CD14-positive monocyte (primary cell): ENCODE measurements at regions not wholly inside any gene's neighbourhood (a gene's known extent, or its start where the extent isn't known, plus 50 kb on each side); places are given as distances from the start of the nearest gene placed in this dataset.

ENCODE experiments used
- DNase-seq, 3 donors: peaks; one replicate each; pipeline ENCODE4 v3.0.0-alpha.2; 2011 to 2022
- H2AFZ ChIP-seq: 2 replicates; pipeline ENCODE4 v1.6.0; 2012; ENCODE audit warnings: mild to moderate bottlenecking, low read depth, low read length, inconsistent platforms; ENCODE audit not compliant: insufficient read depth, poor library complexity, severe bottlenecking
- H3K27ac ChIP-seq, 2 donors: 1 replicate in 1 of 2; 2 replicates in 1 of 2; pipeline ENCODE4 v1.5.1; 2012 to 2013; ENCODE audit warnings: low read length in 2 of 2, control low read depth in 1 of 2, inconsistent platforms in 1 of 2, low read depth in 1 of 2, mild to moderate bottlenecking in 1 of 2
- H3K27me3 ChIP-seq, 2 donors: one replicate each; pipeline versions ENCODE4 v1.6.0 to v1.6.1; 2011 to 2013; ENCODE audit warnings: low read length in 2 of 2; ENCODE audit not compliant: control insufficient read depth in 2 of 2, insufficient read depth in 2 of 2
- H3K36me3 ChIP-seq, 2 donors: replicated peaks in 1 of 2; 1 replicate in 1 of 2; 2 replicates in 1 of 2; pipeline versions ENCODE4 v1.5.1 to v1.6.1; 2012 to 2013; ENCODE audit warnings: low read length in 2 of 2, control low read depth in 1 of 2, inconsistent platforms in 1 of 2, mild to moderate bottlenecking in 1 of 2; ENCODE audit not compliant: insufficient read depth in 2 of 2, control insufficient read depth in 1 of 2
- H3K4me1 ChIP-seq, 2 donors: 1 replicate in 1 of 2; 2 replicates in 1 of 2; pipeline versions ENCODE4 v1.5.1 to v1.6.1; 2012 to 2013; ENCODE audit warnings: low read length in 2 of 2, control low read depth in 1 of 2, inconsistent platforms in 1 of 2, mild to moderate bottlenecking in 1 of 2, moderate library complexity in 1 of 2; ENCODE audit not compliant: insufficient read depth in 2 of 2, control insufficient read depth in 1 of 2
- H3K4me2 ChIP-seq: replicated peaks from 2 replicates; pipeline ENCODE3; 2012; ENCODE audit warnings: low read length, moderate library complexity, mild to moderate bottlenecking; ENCODE audit not compliant: poor library complexity, severe bottlenecking; ENCODE audit errors: extremely low read depth
- H3K4me3 ChIP-seq, 3 experiments: fragments of 200-600 bp in 1 of 3; sonication (generic) in 1 of 3; replicated peaks in 1 of 3; 1 replicate in 2 of 3; 2 replicates in 1 of 3; pipeline ENCODE4 v1.5.1; 2011 to 2013; ENCODE audit warnings: low read length in 3 of 3, mild to moderate bottlenecking in 3 of 3, control low read depth in 2 of 3, low read depth in 2 of 3, inconsistent platforms in 1 of 3, moderate library complexity in 1 of 3
- H3K79me2 ChIP-seq: 2 replicates; pipeline ENCODE4 v1.6.0; 2012; ENCODE audit warnings: mild to moderate bottlenecking, control low read depth, inconsistent platforms, low read length, moderate library complexity; ENCODE audit not compliant: insufficient read depth
- H3K9ac ChIP-seq: 2 replicates; pipeline ENCODE4 v1.6.0; 2017; ENCODE audit warnings: low read length, mild to moderate bottlenecking; ENCODE audit not compliant: insufficient read depth, poor library complexity, severe bottlenecking
- H3K9me3 ChIP-seq, 2 donors: replicated peaks in 1 of 2; 1 replicate in 1 of 2; 2 replicates in 1 of 2; pipeline versions ENCODE4 v1.5.1 to v1.6.1; 2012 to 2013; ENCODE audit warnings: low read length in 2 of 2, control low read depth in 1 of 2; ENCODE audit not compliant: control insufficient read depth in 1 of 2, insufficient read depth in 1 of 2
- H4K20me1 ChIP-seq: 2 replicates; pipeline ENCODE4 v1.6.0; 2012; ENCODE audit warnings: mild to moderate bottlenecking, low read length, control low read depth, moderate library complexity; ENCODE audit not compliant: insufficient read depth
- H3K27ac Mint-ChIP-seq, 7 donors: one replicate each; pipeline ENCODE4 v1.8.0; 2020; ENCODE audit warnings: mild to moderate bottlenecking in 7 of 7, mixed read lengths in 7 of 7, moderate library complexity in 6 of 7, inconsistent platforms in 2 of 7
- H3K27me3 Mint-ChIP-seq, 3 donors: one replicate each; pipeline ENCODE4 v1.8.0; 2021 to 2022; ENCODE audit warnings: low read depth in 3 of 3, mild to moderate bottlenecking in 3 of 3, mixed read lengths in 3 of 3, moderate library complexity in 3 of 3, inconsistent platforms in 1 of 3
- H3K36me3 Mint-ChIP-seq, 2 donors: one replicate each; pipeline ENCODE4 v1.8.0; 2020; ENCODE audit warnings: mixed read lengths in 2 of 2, inconsistent platforms in 1 of 2, mild to moderate bottlenecking in 1 of 2
- H3K4me1 Mint-ChIP-seq: one replicate; pipeline ENCODE4 v1.8.0; 2020; ENCODE audit warnings: mild to moderate bottlenecking, mixed read lengths
- H3K4me3 Mint-ChIP-seq, 2 donors: one replicate each; pipeline ENCODE4 v1.8.0; 2020; ENCODE audit warnings: mild to moderate bottlenecking in 2 of 2, mixed read lengths in 2 of 2, moderate library complexity in 1 of 2
- H3K9me3 Mint-ChIP-seq, 7 donors: one replicate each; pipeline ENCODE4 v1.8.0; 2020 to 2022; ENCODE audit warnings: mixed read lengths in 7 of 7, mild to moderate bottlenecking in 6 of 7, moderate library complexity in 6 of 7, inconsistent platforms in 2 of 7
- WGBS: methylation state at CpG from one replicate; pipeline ENCODE4 v1.1.5; 2013; ENCODE audit warnings: missing lambda C conversion rate; ENCODE audit not compliant: insufficient coverage; 5-methylcytosine and 5-hydroxymethylcytosine counted together
- intact Hi-C, 2 donors: fragments of 100-400 bp; cut with micrococcal nuclease; formaldehyde crosslinking; loops; one replicate each; pipeline versions ENCODE4 v1.15.0 to v1.15.1; 2023
- TF ChIP-seq, protein P1 (sequence below): fragments of 200-600 bp; IDR thresholded peaks from one replicate; pipeline ENCODE4 v1.8.0; 2022; ENCODE audit warnings: antibody characterized with exemption, mild to moderate bottlenecking

DNA sequence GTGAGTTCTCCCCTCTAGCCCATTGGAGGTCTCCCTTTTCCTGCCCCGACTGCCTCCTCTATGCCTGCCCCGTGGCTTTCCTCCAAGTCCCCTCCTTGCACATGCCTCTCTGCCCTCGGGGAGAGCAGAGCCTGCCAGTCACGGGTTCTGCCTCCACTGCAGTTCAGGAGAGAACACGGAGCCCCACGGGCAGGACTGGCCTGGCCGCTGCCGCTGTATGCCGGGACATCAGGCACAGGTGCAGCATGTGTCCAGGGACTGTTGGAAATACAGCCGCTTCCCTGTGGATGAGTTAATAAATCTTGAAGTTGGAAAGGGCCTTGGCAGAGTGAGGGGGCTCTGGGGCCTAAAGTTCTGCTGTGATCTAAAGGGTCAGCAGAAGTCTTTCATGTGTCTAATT, 676.6 kb downstream of the MATN1 start:
- H3K36me3 ChIP-seq: no peaks in the 10 kb centered on the region
- Mint-ChIP-seq H3K4me1 (no peaks in the 10 kb centered on the region), H3K9me3 (peaks cover 6 to 22% (median 14%) of the 10 kb centered on the region in 7 donors), H3K27ac (no peak overlapping the region), H3K36me3 (no peaks in the 10 kb centered on the region), H3K4me3 (no peak overlapping the region), H3K27me3 (peaks cover 5 to 10% (median 5%) of the 10 kb centered on the region in 3 donors)
- intact Hi-C loops: no loop called here
- 87% methylated on average over 10 of the region's 10 CpGs for WGBS
- no peak overlapping the region for H3K4me2 ChIP-seq
- no peaks in the 10 kb centered on the region for H3K27me3 ChIP-seq
- no peak overlapping the region for H3K27ac ChIP-seq
- no peaks in the 10 kb centered on the region for H4K20me1 ChIP-seq
- TF ChIP-seq, protein P1, sequence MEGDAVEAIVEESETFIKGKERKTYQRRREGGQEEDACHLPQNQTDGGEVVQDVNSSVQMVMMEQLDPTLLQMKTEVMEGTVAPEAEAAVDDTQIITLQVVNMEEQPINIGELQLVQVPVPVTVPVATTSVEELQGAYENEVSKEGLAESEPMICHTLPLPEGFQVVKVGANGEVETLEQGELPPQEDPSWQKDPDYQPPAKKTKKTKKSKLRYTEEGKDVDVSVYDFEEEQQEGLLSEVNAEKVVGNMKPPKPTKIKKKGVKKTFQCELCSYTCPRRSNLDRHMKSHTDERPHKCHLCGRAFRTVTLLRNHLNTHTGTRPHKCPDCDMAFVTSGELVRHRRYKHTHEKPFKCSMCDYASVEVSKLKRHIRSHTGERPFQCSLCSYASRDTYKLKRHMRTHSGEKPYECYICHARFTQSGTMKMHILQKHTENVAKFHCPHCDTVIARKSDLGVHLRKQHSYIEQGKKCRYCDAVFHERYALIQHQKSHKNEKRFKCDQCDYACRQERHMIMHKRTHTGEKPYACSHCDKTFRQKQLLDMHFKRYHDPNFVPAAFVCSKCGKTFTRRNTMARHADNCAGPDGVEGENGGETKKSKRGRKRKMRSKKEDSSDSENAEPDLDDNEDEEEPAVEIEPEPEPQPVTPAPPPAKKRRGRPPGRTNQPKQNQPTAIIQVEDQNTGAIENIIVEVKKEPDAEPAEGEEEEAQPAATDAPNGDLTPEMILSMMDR: no peak
- H3K79me2 ChIP-seq: no peaks in the 10 kb centered on the region
- H3K4me3 ChIP-seq: no peak overlapping the region
- DNase-seq: no peak
- no peaks in the 10 kb centered on the region for H3K4me1 ChIP-seq
- H3K9me3 ChIP-seq: peaks cover 9 to 23% of the 10 kb centered on the region in 2 donors
- H2AFZ ChIP-seq: no peak overlapping the region
- no peak overlapping the region for H3K9ac ChIP-seq

DNA sequence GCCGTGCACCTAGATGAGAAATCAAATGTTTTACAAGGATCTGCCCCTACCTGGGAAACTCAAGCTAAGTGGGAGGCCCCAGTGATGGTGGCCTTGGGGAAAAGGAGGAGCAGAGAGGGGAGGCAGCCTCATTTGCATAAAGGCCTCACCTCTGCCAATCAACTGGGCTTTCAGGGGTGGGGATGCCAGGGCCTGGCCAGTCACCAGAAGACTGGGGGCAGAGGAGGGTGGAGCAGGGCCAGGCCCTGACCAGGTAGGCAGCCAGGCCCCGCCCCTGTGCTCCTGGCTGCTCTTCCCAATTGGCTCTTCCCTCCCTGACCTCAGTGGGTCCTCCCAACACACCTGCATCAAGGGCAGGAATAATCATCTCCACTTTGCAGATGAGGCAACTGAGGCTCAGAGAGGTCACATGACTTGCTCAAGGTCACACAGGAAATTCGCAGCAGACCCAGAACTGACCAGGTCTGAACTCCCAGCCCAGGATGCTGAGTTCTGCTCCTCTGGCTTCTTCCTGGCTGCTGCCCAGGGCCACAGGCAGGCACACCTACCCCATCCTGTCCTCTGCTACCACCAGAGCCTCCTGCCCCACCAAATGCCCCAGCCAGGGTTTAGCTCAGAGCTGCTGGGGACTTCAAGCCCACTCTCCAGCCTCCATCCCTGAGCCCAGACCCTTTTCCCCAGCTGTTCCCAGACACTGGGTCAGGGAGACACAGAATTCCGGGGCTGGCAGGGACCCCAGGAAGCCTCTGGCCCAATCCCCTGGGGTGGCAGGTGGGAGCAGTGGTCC, 677.9 kb downstream of the MATN1 start:
- no peaks in the 10 kb centered on the region for H3K27me3 ChIP-seq
- no peak overlapping the region for H2AFZ ChIP-seq
- Mint-ChIP-seq H3K27me3 (peaks cover 5 to 9% (median 5%) of the 10 kb centered on the region in 3 donors), H3K4me1 (no peaks in the 10 kb centered on the region), H3K27ac (no peak overlapping the region), H3K36me3 (no peaks in the 10 kb centered on the region), H3K4me3 (no peak overlapping the region), H3K9me3 (peaks cover 6 to 22% (median 14%) of the 10 kb centered on the region in 7 donors)
- H3K9me3 ChIP-seq: peaks cover 9 to 23% of the 10 kb centered on the region in 2 donors
- TF ChIP-seq, protein P1: no peak
- DNase-seq: no peak
- H3K4me3 ChIP-seq: no peak overlapping the region
- H3K4me1 ChIP-seq: no peaks in the 10 kb centered on the region
- intact Hi-C loops: no loop called here
- no peak overlapping the region for H3K9ac ChIP-seq
- no peak overlapping the region for H3K27ac ChIP-seq
- H3K36me3 ChIP-seq: no peaks in the 10 kb centered on the region
- no peaks in the 10 kb centered on the region for H3K79me2 ChIP-seq
- 84% methylated on average over 4 of the region's 4 CpGs for WGBS
- no peaks in the 10 kb centered on the region for H4K20me1 ChIP-seq
- H3K4me2 ChIP-seq: no peak overlapping the region
